Neuronal stem cell (in vitro differentiated cells): ENCODE measurements at regions not wholly inside any gene's neighbourhood (a gene's known extent, or its start where the extent isn't known, plus 50 kb on each side); places are given as distances from the start of the nearest gene placed in this dataset.

Experiments used
- DNase-seq: peaks from one replicate; pipeline ENCODE4 v3.0.0-alpha.2; 2013; ENCODE audit warnings: low spot score
- H2AFZ ChIP-seq: one replicate; pipeline ENCODE4 v1.6.1; 2013; ENCODE audit warnings: mild to moderate bottlenecking, low read length, inconsistent platforms
- H2AK5ac ChIP-seq: 2 replicates; pipeline ENCODE4 v1.6.1; 2013; ENCODE audit warnings: low read depth, mild to moderate bottlenecking, inconsistent platforms, low read length, moderate library complexity, mixed read lengths
- H2BK120ac ChIP-seq: 2 replicates; pipeline ENCODE4 v1.6.1; 2013; ENCODE audit warnings: low read depth, mild to moderate bottlenecking, inconsistent platforms, low read length, moderate library complexity, mixed read lengths
- H2BK12ac ChIP-seq: one replicate; pipeline ENCODE4 v1.6.1; 2013; ENCODE audit warnings: low read length, inconsistent platforms
- H2BK15ac ChIP-seq: 2 replicates; pipeline ENCODE4 v1.6.1; 2013; ENCODE audit warnings: mild to moderate bottlenecking, low read length, inconsistent platforms, mixed read lengths
- H2BK5ac ChIP-seq: one replicate; pipeline ENCODE4 v1.6.1; 2013; ENCODE audit warnings: inconsistent platforms, mild to moderate bottlenecking, low read length, moderate library complexity
- H3K14ac ChIP-seq: one replicate; pipeline ENCODE4 v1.6.1; 2013; ENCODE audit warnings: low read length, inconsistent platforms
- H3K18ac ChIP-seq: 2 replicates; pipeline ENCODE4 v1.6.1; 2013; ENCODE audit warnings: low read length, inconsistent platforms
- H3K23ac ChIP-seq: 2 replicates; pipeline ENCODE4 v1.6.1; 2013; ENCODE audit warnings: low read depth, mild to moderate bottlenecking, mixed read lengths, low read length, inconsistent platforms; ENCODE audit not compliant: poor library complexity
- H3K27ac ChIP-seq: replicated peaks from 3 replicates; pipeline ENCODE4 v1.5.1; 2013; ENCODE audit warnings: low read length, inconsistent platforms
- H3K27me3 ChIP-seq, 3 experiments: 2 replicates each; pipeline ENCODE4 v1.6.1; 2013; ENCODE audit warnings: low read length in 3 of 3, mild to moderate bottlenecking in 2 of 3, inconsistent platforms in 1 of 3, low read depth in 1 of 3, mixed read lengths in 1 of 3, moderate library complexity in 1 of 3; ENCODE audit not compliant: control insufficient read depth in 3 of 3, insufficient read depth in 3 of 3
- H3K36me3 ChIP-seq, 2 donors: replicated peaks in 1 of 2; 2 replicates each; pipeline ENCODE4 v1.6.1; 2013; ENCODE audit warnings: low read length in 2 of 2; ENCODE audit not compliant: control insufficient read depth in 2 of 2, insufficient read depth in 2 of 2
- H3K4ac ChIP-seq: 2 replicates; pipeline ENCODE4 v1.6.1; 2013; ENCODE audit warnings: inconsistent platforms, mild to moderate bottlenecking, low read length, moderate library complexity
- H3K4me1 ChIP-seq, 2 donors: 1 replicate in 1 of 2; 2 replicates in 1 of 2; pipeline ENCODE4 v1.6.1; 2013; ENCODE audit warnings: low read length in 2 of 2, low read depth in 1 of 2; ENCODE audit not compliant: control insufficient read depth in 2 of 2, insufficient read depth in 1 of 2
- H3K4me2 ChIP-seq: one replicate; pipeline ENCODE4 v1.6.1; 2013; ENCODE audit warnings: mild to moderate bottlenecking, low read length, inconsistent platforms; ENCODE audit not compliant: insufficient read depth, poor library complexity, severe bottlenecking
- H3K4me3 ChIP-seq, 2 donors: 2 replicates each; pipeline ENCODE4 v1.5.1; 2013; ENCODE audit warnings: low read length in 2 of 2, mild to moderate bottlenecking in 2 of 2, inconsistent platforms in 1 of 2, moderate library complexity in 1 of 2
- H3K79me1 ChIP-seq: one replicate; pipeline ENCODE4 v1.6.1; 2013; ENCODE audit warnings: low read depth, mild to moderate bottlenecking, inconsistent platforms, low read length, moderate library complexity
- H3K9ac ChIP-seq: one replicate; pipeline ENCODE4 v1.6.1; 2013; ENCODE audit warnings: mild to moderate bottlenecking, low read depth, low read length, inconsistent platforms; ENCODE audit not compliant: poor library complexity
- H3K9me3 ChIP-seq, 2 donors: replicated peaks in 1 of 2; 2 replicates each; pipeline versions ENCODE3 to v1.6.1; 2013; ENCODE audit warnings: low read length in 2 of 2, mild to moderate bottlenecking in 2 of 2, inconsistent platforms in 1 of 2, low read depth in 1 of 2, mixed read lengths in 1 of 2, moderate library complexity in 1 of 2; ENCODE audit not compliant: control insufficient read depth in 2 of 2, insufficient read depth in 1 of 2
- H4K8ac ChIP-seq: one replicate; pipeline ENCODE4 v1.6.1; 2013; ENCODE audit warnings: low read depth, mild to moderate bottlenecking, inconsistent platforms, low read length, moderate library complexity
- H4K91ac ChIP-seq: one replicate; pipeline ENCODE4 v1.6.1; 2013; ENCODE audit warnings: low read length, low read depth, mild to moderate bottlenecking, inconsistent platforms; ENCODE audit not compliant: poor library complexity
- WGBS, 2 donors: extraction: QIAGEN DNeasy Blood & Tissue Kit; methylation state at CpG; one replicate each; pipeline ENCODE4 v1.1.7; 2013; ENCODE audit warnings: missing lambda C conversion rate in 2 of 2, mixed read lengths in 1 of 2; ENCODE audit not compliant: insufficient read length in 2 of 2, insufficient replicate concordance in 1 of 2; ENCODE audit errors: extremely low coverage in 2 of 2; 5-methylcytosine and 5-hydroxymethylcytosine counted together

- Histone ChIP-seq H3K79me1 (no peaks in the 10 kb centered on the region), H2BK5ac (no peak overlapping the region), H3K9me3 (no peaks in the 10 kb centered on the region), H3K18ac (no peak overlapping the region), H3K27ac (no peak overlapping the region), H2BK120ac (no peak overlapping the region), H3K4me1 (no peaks in the 10 kb centered on the region), H3K4ac (no peak overlapping the region), H3K4me2 (no peak overlapping the region), H3K23ac (no peak overlapping the region), H2BK12ac (no peak overlapping the region), H4K91ac (no peak overlapping the region), H3K27me3 (no peaks in the 10 kb centered on the region), H2BK15ac (no peak overlapping the region), H4K8ac (no peak overlapping the region), H2AFZ (no peak overlapping the region), H3K9ac (no peak overlapping the region), H3K14ac (no peak overlapping the region), H3K36me3 (no peaks in the 10 kb centered on the region), H3K4me3 (no peak overlapping the region), H2AK5ac (no peak overlapping the region)
- no CpG with 5 or more reads among the region's 2 CpGs for WGBS, 2 donors
- no peak for DNase-seq
Measured at GRCh38 chr9:118088090-118088489, 383.9 kb downstream of the TLR4 start.

- H2BK120ac ChIP-seq = no peak overlapping the region
- H2BK15ac ChIP-seq = no peak overlapping the region
- H3K4me3 ChIP-seq = no peak overlapping the region
- H2AK5ac ChIP-seq = no peak overlapping the region
- no peak overlapping the region for H3K4ac ChIP-seq
- H3K23ac ChIP-seq = no peak overlapping the region
- H2BK12ac ChIP-seq = no peak overlapping the region
- no peak overlapping the region for H3K18ac ChIP-seq
- no peak for DNase-seq
- no peak overlapping the region for H3K9ac ChIP-seq
- WGBS, 2 donors = no CpG with 5 or more reads among the region's 2 CpGs
- no peak overlapping the region for H4K91ac ChIP-seq
- H3K27me3 ChIP-seq = no peaks in the 10 kb centered on the region
- H2BK5ac ChIP-seq = no peak overlapping the region
- no peaks in the 10 kb centered on the region for H3K9me3 ChIP-seq
- no peaks in the 10 kb centered on the region for H3K4me1 ChIP-seq
- H3K79me1 ChIP-seq = no peaks in the 10 kb centered on the region
- no peak overlapping the region for H3K4me2 ChIP-seq
- no peaks in the 10 kb centered on the region for H3K36me3 ChIP-seq
- H3K14ac ChIP-seq = no peak overlapping the region
- H3K27ac ChIP-seq = no peak overlapping the region
- no peak overlapping the region for H2AFZ ChIP-seq
- no peak overlapping the region for H4K8ac ChIP-seq
Measured at GRCh38 chr9:118091226-118091625, 387.0 kb downstream of the TLR4 start.

GRCh38 chr9:118091711-118092500, 387.7 kb downstream of the TLR4 start:
- Histone ChIP-seq H2BK15ac (no peak overlapping the region), H3K18ac (no peak overlapping the region), H3K4ac (no peak overlapping the region), H3K4me3 (no peak overlapping the region), H4K91ac (no peak overlapping the region), H3K79me1 (no peaks in the 10 kb centered on the region), H3K36me3 (no peaks in the 10 kb centered on the region), H2AK5ac (no peak overlapping the region), H3K27ac (no peak overlapping the region), H2BK12ac (no peak overlapping the region), H3K9me3 (no peaks in the 10 kb centered on the region), H2BK120ac (no peak overlapping the region), H3K4me1 (no peaks in the 10 kb centered on the region), H3K14ac (no peak overlapping the region), H4K8ac (no peak overlapping the region), H2BK5ac (no peak overlapping the region), H3K23ac (no peak overlapping the region), H3K9ac (no peak overlapping the region), H2AFZ (no peak overlapping the region), H3K27me3 (no peaks in the 10 kb centered on the region), H3K4me2 (no peak overlapping the region)
- WGBS, 2 donors = no CpG with 5 or more reads among the region's 8 CpGs
- no peak for DNase-seq

GRCh38 chr9:118094387-118094786, 390.2 kb downstream of the TLR4 start:
- no peak overlapping the region for H3K27ac ChIP-seq
- H3K4me3 ChIP-seq = no peak overlapping the region
- DNase-seq = no peak
- no peak overlapping the region for H3K4ac ChIP-seq
- no CpG with 5 or more reads among the region's 4 CpGs for WGBS, 2 donors
- no peak overlapping the region for H3K14ac ChIP-seq
- H2AFZ ChIP-seq = no peak overlapping the region
- H2BK5ac ChIP-seq = no peak overlapping the region
- no peak overlapping the region for H3K23ac ChIP-seq
- no peak overlapping the region for H4K91ac ChIP-seq
- H4K8ac ChIP-seq = no peak overlapping the region
- no peaks in the 10 kb centered on the region for H3K36me3 ChIP-seq
- H3K4me1 ChIP-seq = no peaks in the 10 kb centered on the region
- no peaks in the 10 kb centered on the region for H3K79me1 ChIP-seq
- no peak overlapping the region for H2BK12ac ChIP-seq
- H2AK5ac ChIP-seq = no peak overlapping the region
- no peak overlapping the region for H3K9ac ChIP-seq
- no peaks in the 10 kb centered on the region for H3K9me3 ChIP-seq
- H3K4me2 ChIP-seq = no peak overlapping the region
- no peaks in the 10 kb centered on the region for H3K27me3 ChIP-seq
- H3K18ac ChIP-seq = no peak overlapping the region
- H2BK120ac ChIP-seq = no peak overlapping the region
- H2BK15ac ChIP-seq = no peak overlapping the region
